Fibroblast of skin of right biceps (primary cell): ENCODE measurements at regions not wholly inside any gene's neighbourhood (a gene's known extent, or its start where the extent isn't known, plus 50 kb on each side); places are given as distances from the start of the nearest gene placed in this dataset.
A peak's percentile ranks its signal among the peaks of the same experiment; 100 is the strongest.

Source experiments
- DNase-seq: peaks from one replicate; pipeline ENCODE4 v3.0.0-alpha.2; 2013

DNA sequence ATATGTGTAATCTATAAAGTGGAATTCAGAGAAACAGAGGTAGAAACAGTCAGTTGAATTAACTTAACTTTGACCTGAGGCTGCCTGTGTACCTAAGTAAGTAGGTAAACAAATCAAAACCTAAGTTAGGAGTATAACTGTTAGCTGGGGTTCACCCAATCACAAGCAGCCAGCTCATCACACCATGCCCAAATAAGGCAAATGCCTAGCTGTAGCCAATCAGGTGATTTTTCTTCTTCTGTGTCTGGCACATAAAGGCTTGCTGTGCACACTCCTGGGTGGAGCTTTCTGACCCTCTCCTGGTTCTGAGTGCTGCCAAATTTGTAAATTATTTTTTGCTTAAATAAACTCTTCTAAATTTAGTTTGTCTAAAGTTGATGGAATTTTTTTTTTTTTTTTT is 54.7 kb upstream of the TRIM39 start:
- no peak for DNase-seq

DNA sequence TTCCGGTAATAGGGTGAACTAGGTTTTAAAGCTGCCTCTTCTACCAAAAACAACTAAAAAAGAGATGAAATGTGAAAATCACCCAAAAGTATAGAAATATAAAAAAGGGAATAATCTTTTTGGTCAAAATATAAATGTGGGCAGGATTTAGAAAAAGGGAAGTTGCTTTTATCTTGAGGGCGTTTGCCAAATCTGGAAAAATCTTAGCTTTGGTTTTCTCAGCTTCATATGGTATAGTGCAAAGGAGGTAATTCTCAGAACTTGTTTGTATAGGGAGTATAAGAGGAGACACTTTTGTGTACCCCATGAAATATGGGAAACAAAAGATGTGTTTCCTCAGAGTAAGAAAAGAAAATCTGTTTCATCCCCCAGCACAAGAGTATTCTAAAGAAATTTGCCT is 54.2 kb upstream of the TRIM26 start:
- no peak for DNase-seq

DNA sequence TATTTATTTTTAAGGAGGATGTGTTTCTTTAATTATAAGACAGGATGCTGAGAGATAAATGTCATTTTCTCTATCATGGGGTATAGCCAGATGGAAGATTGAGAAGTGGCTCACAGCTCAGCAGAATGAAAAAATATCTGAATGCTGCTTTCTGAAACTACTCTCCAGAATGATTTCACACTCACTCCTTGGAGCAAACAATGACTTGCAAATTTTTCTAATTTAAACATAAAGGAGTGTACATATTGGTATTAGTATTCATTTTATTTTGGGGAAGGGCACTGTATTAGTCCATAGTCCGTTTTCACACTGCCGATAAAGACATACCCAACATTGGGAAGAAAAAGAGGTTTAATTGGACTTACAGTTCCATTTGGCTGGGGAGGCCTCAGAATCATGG is 52.4 kb upstream of the TRIM26 start:
- no peak for DNase-seq

DNA sequence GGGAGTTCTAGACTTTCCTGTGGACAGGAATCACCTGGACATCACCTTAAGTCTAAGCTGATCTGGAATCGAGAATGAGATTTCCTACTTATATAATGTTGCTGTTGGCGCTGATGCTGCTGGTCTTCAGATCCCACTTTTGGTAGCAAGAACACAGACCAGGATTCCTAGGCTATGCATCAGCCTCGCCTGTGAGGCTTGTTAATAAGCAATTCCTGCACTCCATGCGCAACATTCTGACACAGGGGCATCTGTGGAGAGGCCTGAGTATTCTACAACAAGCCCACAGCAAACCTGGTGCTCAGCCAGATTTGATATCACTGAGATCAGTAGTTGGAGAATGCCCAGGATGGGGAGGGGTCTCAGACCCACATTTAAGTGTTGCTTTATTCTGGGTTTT is 52.0 kb upstream of the TRIM26 start:
- DNase-seq, result peak; percentile 63

DNA sequence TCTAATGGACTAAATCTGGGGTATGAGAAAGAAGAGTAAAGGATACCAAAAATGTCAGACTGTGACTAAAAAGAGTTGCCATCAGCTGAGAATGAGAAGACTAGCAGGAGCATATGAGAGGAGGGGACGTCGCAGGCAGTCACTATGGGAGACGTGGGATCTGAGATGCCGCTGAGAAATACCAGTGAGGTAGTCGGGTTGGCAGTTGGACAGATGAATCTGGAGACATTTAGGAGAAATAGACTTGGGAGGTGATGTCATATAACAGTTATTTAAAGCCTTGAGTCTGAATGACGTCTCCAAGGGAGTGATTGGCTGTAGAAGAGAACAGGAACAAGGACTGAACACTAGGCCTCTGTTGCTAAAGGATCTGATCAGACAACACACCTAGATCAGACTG is 51.5 kb upstream of the TRIM26 start:
- DNase-seq, result peak; percentile 87

DNA sequence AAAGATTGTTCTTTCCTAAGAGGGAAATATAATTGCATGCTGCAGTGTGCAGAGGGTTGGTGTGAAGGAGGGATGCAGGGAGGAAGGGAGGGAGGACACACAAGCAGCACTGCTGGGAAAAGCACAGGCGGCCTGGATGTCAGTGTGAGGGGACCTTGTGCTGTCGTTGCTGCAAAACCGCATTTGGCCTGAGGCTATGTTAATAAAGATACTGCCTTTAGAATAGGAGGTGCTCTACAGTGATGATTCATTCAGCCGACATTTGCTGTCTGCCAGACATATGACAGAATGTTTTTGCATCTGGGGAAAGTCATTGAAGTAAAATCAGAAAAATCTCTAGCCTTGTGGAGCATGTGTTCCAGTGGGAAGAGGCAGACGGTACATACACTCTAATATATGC is 50.5 kb upstream of the TRIM26 start:
- DNase-seq, result peak; percentile 84
